ENCODE measurements at regions not wholly inside any gene's neighbourhood (a gene's known extent, or its start where the extent isn't known, plus 50 kb on each side); places are given as distances from the start of the nearest gene placed in this dataset. TPM values are rescaled to one million over a fixed set of nuclear protein-coding genes. Genes with fewer than 3 reads are reported as not detected.

DNA sequence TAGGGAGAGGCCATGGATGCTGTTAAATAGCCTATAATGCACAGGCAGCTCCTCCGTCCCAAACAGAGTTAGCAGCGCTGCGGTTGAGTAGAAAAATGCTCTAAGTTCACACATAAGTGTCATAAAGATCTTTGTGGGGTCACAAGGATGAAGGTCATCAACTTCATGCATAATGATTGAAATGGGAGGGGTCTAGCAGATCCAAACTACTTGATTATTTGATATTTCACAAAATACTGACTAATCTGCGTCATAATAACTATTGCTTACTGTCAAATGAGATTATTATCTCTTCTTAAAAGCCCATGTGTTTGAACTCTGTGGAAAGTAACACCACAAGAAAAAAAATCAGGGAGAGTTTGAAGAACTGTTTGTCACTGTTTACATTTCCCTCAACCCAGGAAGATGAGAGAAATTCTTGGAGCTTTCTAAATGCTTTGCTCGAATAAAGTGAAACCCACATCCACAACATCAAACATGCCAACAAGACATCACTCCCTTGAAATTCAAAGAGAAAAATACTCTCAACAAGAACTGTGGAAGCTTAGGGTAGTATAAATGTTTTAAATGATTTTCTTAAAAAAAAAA, 50.5 kb upstream of the CREB1 start:
- no peak for TF ChIP-seq EZH2phosphoT487 (IDR thresholded peaks at IDR 0.05; ENCODE audit: low read depth, severe bottlenecking, unreplicated experiment)
- TF ChIP-seq, protein P1, sequence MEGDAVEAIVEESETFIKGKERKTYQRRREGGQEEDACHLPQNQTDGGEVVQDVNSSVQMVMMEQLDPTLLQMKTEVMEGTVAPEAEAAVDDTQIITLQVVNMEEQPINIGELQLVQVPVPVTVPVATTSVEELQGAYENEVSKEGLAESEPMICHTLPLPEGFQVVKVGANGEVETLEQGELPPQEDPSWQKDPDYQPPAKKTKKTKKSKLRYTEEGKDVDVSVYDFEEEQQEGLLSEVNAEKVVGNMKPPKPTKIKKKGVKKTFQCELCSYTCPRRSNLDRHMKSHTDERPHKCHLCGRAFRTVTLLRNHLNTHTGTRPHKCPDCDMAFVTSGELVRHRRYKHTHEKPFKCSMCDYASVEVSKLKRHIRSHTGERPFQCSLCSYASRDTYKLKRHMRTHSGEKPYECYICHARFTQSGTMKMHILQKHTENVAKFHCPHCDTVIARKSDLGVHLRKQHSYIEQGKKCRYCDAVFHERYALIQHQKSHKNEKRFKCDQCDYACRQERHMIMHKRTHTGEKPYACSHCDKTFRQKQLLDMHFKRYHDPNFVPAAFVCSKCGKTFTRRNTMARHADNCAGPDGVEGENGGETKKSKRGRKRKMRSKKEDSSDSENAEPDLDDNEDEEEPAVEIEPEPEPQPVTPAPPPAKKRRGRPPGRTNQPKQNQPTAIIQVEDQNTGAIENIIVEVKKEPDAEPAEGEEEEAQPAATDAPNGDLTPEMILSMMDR (IDR thresholded peaks at IDR 0.05; ENCODE audit: poor library complexity): no peak
- TF ChIP-seq EZH2 (IDR thresholded peaks at IDR 0.05; ENCODE audit: borderline replicate concordance): no peak
- no peaks in the 10 kb centered on the region for H3K27me3 ChIP-seq
- no peaks in the 10 kb centered on the region for H4K20me1 ChIP-seq (ENCODE audit: insufficient read depth, poor library complexity, severe bottlenecking)
- WGBS (ENCODE audit: low lambda C conversion rate, missing lambda C conversion rate): 73% methylated on average over 5 of the region's 5 CpGs
- no peaks in the 10 kb centered on the region for H3K36me3 ChIP-seq (replicated peaks; ENCODE audit: insufficient read depth, low read depth)
- H3K27ac ChIP-seq: no peak overlapping the region
- H2AFZ ChIP-seq: no peak overlapping the region
- no peaks in the 10 kb centered on the region for H3K9me3 ChIP-seq (ENCODE audit: low read depth)
- no peak for DNase-seq (ENCODE audit: low spot score)
- H3K4me2 ChIP-seq: no peak overlapping the region
- no peaks in the 10 kb centered on the region for H3K79me2 ChIP-seq
- no peaks in the 10 kb centered on the region for H3K4me1 ChIP-seq (ENCODE audit: insufficient read depth)
- no peaks in the 10 kb centered on the region for H3K9me2 ChIP-seq (replicated peaks; ENCODE audit: insufficient read depth)
- H3K4me3 ChIP-seq: no peak overlapping the region

Small RNAs in the stretch of these regions (microRNA-seq; reads per million reads assigned to microRNA genes)
- gene MIR1302-4: not detected

Small RNAs in the stretch of these regions (small RNA-seq; reads per million reads assigned to genes)
- not detected for gene MIR1302-4
